ENCODE measurements at regions not wholly inside any gene's neighbourhood (a gene's known extent, or its start where the extent isn't known, plus 50 kb on each side); places are given as distances from the start of the nearest gene placed in this dataset.

DNA sequence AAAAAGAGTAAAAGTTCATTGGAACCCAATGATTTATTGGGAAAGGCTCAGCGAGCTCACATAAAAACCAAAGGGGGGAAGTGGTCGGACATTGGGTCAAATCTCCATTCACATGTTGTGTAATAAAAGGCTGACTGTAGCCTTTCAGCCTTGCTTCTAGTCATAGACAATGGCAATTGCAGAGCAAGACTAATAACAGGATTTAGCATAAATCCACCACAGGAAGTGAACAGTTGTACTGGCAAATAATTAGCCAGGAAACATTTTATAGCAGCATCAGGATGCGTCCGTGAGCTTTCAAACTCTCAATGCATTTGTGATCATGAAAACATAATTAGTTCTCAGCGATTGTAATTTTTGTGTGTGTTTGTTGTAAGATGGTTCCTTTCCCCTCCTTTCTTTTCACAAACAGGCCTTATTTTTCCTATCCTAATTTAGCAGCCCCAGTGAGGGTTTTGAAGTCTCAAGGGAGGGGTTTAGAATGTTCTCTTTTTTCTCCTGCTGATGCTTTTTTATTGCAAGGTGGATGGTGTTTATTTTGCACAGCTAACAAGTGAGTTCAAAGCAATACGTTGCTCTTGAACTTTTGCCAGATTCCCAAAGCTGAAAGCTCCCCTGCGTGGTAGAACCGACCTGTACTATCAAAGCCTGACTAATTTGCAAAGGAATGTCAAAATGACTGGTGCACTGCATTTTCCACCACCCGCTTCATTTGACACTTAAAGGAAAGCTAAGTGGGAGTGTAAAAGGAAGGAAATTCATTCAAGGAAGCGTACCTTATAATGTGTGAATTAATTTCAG is 105.6 kb downstream of the SPRY2 start:
- no peak overlapping the region for H3K27ac Mint-ChIP-seq
- H3K27ac ChIP-seq (ENCODE audit: low read depth, low read length) = no peak overlapping the region
- H3K27me3 ChIP-seq (ENCODE audit: insufficient read depth, low read length) = no peaks in the 10 kb centered on the region
- no peak overlapping the region for H3K4me3 ChIP-seq (ENCODE audit: low read length in 2 of 2)
- H3K9me3 Mint-ChIP-seq = peaks cover 0 to 11% (median under 1%) of the 10 kb centered on the region in 8 donors
- H3K4me1 ChIP-seq (ENCODE audit: insufficient read depth, low read length) = no peaks in the 10 kb centered on the region
- no peaks in the 10 kb centered on the region for H3K4me1 Mint-ChIP-seq
- H3K27me3 Mint-ChIP-seq = no peaks in the 10 kb centered on the region
- no peak overlapping the region for H3K4me3 Mint-ChIP-seq
- ChIA-PET CTCF (ENCODE audit: partially characterized antibody) (no interaction called here), POLR2A (ENCODE audit: partially characterized antibody) (no interaction called here)
- H3K9me3 ChIP-seq (ENCODE audit: control insufficient read depth in 1 of 2, low read length in 2 of 2) = no peaks in the 10 kb centered on the region
- intact Hi-C loops (cut with micrococcal nuclease) = no loop called here
- H3K36me3 Mint-ChIP-seq = no peaks in the 10 kb centered on the region
- H3K36me3 ChIP-seq (ENCODE audit: insufficient read depth, low read length) = no peaks in the 10 kb centered on the region
- DNase-seq = no peak

DNA sequence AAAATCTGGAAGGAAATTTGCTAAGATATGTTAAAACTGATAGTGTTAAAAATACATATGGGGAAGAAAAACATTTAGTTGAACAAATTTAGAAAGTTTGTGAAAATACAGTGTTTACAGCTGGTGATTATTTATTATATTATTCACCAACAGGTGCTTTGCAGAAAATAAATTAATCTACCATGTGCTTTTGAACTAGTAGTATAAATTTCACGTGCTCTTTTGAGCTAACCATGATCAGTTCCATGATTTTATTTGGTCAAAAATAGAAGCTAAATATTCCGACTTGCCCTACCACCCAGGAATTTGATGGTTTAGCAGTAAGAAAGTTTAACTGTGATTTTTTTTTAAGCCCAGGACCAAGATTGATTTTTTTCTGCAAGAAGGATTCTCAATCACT is 113.3 kb downstream of the SPRY2 start:
- no peaks in the 10 kb centered on the region for H3K27me3 ChIP-seq (ENCODE audit: insufficient read depth, low read length)
- CTCF ChIA-PET (ENCODE audit: partially characterized antibody) = no interaction called here
- H3K9me3 ChIP-seq (ENCODE audit: control insufficient read depth in 1 of 2, low read length in 2 of 2) = no peaks in the 10 kb centered on the region
- Mint-ChIP-seq H3K27ac (no peak overlapping the region), H3K27me3 (no peaks in the 10 kb centered on the region), H3K36me3 (no peaks in the 10 kb centered on the region), H3K4me1 (no peaks in the 10 kb centered on the region), H3K4me3 (no peak overlapping the region), H3K9me3 (peaks cover 0 to 8% (median 0%) of the 10 kb centered on the region in 8 donors)
- POLR2A ChIA-PET (ENCODE audit: partially characterized antibody) = no interaction called here
- H3K4me1 ChIP-seq (ENCODE audit: insufficient read depth, low read length) = no peaks in the 10 kb centered on the region
- intact Hi-C loops (cut with micrococcal nuclease) = no loop called here
- H3K27ac ChIP-seq (ENCODE audit: low read depth, low read length) = no peak overlapping the region
- no peak for DNase-seq
- no peaks in the 10 kb centered on the region for H3K36me3 ChIP-seq (ENCODE audit: insufficient read depth, low read length)
- no peak overlapping the region for H3K4me3 ChIP-seq (ENCODE audit: low read length in 2 of 2)

DNA sequence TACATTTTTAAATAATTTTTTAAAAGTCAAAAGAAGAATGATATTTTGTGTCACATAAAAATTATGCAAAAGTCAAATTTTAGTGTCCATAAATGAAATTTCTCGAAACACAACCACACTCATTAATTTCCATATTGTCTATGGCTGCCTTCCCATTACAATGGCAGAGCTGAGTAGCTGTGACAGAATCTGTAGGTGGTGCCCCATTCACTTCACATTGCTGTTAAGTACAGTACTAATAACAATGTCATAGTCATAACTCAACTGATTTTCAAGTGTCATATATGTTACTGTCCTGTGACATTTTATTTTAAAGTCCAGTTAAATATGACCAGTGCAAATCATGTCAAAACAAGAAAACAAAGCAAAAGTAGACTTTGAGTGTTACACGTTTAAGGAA is 114.3 kb downstream of the SPRY2 start:
- Histone ChIP-seq H3K9me3 (ENCODE audit: control insufficient read depth in 1 of 2, low read length in 2 of 2) (no peaks in the 10 kb centered on the region), H3K4me1 (ENCODE audit: insufficient read depth, low read length) (no peaks in the 10 kb centered on the region), H3K27me3 (ENCODE audit: insufficient read depth, low read length) (no peaks in the 10 kb centered on the region), H3K27ac (ENCODE audit: low read depth, low read length) (no peak overlapping the region), H3K36me3 (ENCODE audit: insufficient read depth, low read length) (no peaks in the 10 kb centered on the region), H3K4me3 (ENCODE audit: low read length in 2 of 2) (no peak overlapping the region)
- no peak for DNase-seq
- H3K4me1 Mint-ChIP-seq = no peaks in the 10 kb centered on the region
- no peaks in the 10 kb centered on the region for H3K27me3 Mint-ChIP-seq
- no peak overlapping the region for H3K4me3 Mint-ChIP-seq
- H3K36me3 Mint-ChIP-seq = no peaks in the 10 kb centered on the region
- CTCF ChIA-PET (ENCODE audit: partially characterized antibody) = no interaction called here
- POLR2A ChIA-PET (ENCODE audit: partially characterized antibody) = no interaction called here
- H3K27ac Mint-ChIP-seq = no peak overlapping the region
- H3K9me3 Mint-ChIP-seq = peaks cover 0 to 4% (median 0%) of the 10 kb centered on the region in 8 donors
- intact Hi-C loops (cut with micrococcal nuclease) = no loop called here

DNA sequence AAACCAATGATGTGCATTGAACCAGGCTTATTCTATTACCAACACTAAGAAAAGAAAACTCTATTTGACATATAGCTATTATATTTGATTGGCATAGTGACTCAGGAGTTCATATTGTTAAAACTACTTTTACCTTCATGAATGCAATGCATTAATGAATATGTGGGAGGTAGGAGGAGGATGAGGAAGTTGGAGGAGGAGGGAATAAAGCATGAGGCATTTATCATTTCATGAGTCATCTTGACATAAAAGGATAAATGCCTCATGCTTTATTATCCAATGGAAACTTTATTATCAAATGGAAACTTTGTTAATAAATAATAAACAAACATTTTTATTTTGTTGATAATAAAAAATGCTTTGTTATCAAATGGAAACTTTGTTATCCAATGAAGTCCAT is 116.5 kb downstream of the SPRY2 start:
- H3K4me3 Mint-ChIP-seq = no peak overlapping the region
- H3K36me3 ChIP-seq (ENCODE audit: insufficient read depth, low read length) = no peaks in the 10 kb centered on the region
- H3K9me3 ChIP-seq (ENCODE audit: control insufficient read depth in 1 of 2, low read length in 2 of 2) = no peaks in the 10 kb centered on the region
- no peaks in the 10 kb centered on the region for H3K27me3 Mint-ChIP-seq
- no peak overlapping the region for H3K27ac Mint-ChIP-seq
- H3K9me3 Mint-ChIP-seq = peaks cover 0 to 3% (median 0%) of the 10 kb centered on the region in 8 donors
- no peak overlapping the region for H3K4me3 ChIP-seq (ENCODE audit: low read length in 2 of 2)
- POLR2A ChIA-PET (ENCODE audit: partially characterized antibody) = no interaction called here
- CTCF ChIA-PET (ENCODE audit: partially characterized antibody) = no interaction called here
- intact Hi-C loops (cut with micrococcal nuclease) = no loop called here
- no peak for DNase-seq
- no peaks in the 10 kb centered on the region for H3K4me1 Mint-ChIP-seq
- H3K36me3 Mint-ChIP-seq = no peaks in the 10 kb centered on the region
- H3K4me1 ChIP-seq (ENCODE audit: insufficient read depth, low read length) = no peaks in the 10 kb centered on the region
- H3K27me3 ChIP-seq (ENCODE audit: insufficient read depth, low read length) = no peaks in the 10 kb centered on the region
- H3K27ac ChIP-seq (ENCODE audit: low read depth, low read length) = no peak overlapping the region

DNA sequence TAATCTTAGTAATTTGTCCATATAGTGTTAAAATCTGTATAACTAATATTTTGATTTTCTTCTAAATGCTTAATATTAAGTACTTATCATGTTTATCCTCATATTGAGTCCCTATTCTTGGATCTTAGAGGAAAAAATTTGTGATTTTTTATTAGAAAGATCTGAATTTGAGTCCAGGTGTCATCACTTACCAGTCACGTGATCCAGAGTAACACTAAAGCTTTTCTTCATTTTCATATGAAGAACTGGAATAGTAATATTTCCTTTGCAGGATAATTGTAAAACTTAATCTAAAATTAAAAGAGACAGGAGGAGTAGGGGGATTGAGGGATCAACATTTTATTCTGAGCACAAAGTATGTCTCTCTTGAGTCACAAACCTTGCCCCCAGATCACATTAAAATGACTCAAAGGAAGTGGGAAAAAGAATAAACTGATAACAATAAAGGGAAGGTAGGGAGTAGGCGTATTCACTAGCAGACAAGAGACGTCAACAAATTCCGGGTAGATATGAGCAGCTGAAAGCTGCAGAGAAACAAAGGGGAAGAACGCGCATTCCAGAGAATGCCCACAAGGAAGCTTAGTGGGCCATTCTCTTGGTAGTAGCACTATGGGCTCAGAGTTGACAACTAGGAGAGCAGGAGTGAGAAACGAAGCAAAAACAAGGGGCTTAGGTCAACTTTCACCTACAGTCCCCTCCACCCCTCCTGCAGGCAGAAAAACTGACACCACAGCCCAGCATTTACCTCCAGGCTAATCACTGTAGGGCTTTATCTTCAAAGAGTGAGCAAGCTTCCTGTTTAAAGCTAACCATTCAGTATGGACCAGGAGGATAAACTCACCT is 123.1 kb downstream of the SPRY2 start:
- Mint-ChIP-seq H3K4me1 (no peaks in the 10 kb centered on the region), H3K27ac (no peak overlapping the region), H3K9me3 (peaks cover 0 to 4% (median 0%) of the 10 kb centered on the region in 8 donors), H3K4me3 (no peak overlapping the region), H3K36me3 (no peaks in the 10 kb centered on the region), H3K27me3 (no peaks in the 10 kb centered on the region)
- Histone ChIP-seq H3K27ac (ENCODE audit: low read depth, low read length) (no peak overlapping the region), H3K4me3 (ENCODE audit: low read length in 2 of 2) (no peak overlapping the region), H3K36me3 (ENCODE audit: insufficient read depth, low read length) (no peaks in the 10 kb centered on the region), H3K27me3 (ENCODE audit: insufficient read depth, low read length) (no peaks in the 10 kb centered on the region), H3K4me1 (ENCODE audit: insufficient read depth, low read length) (no peaks in the 10 kb centered on the region), H3K9me3 (ENCODE audit: control insufficient read depth in 1 of 2, low read length in 2 of 2) (no peaks in the 10 kb centered on the region)
- intact Hi-C loops (cut with micrococcal nuclease) = no loop called here
- CTCF ChIA-PET (ENCODE audit: partially characterized antibody) = no interaction called here
- no peak for DNase-seq
- POLR2A ChIA-PET (ENCODE audit: partially characterized antibody) = no interaction called here

DNA sequence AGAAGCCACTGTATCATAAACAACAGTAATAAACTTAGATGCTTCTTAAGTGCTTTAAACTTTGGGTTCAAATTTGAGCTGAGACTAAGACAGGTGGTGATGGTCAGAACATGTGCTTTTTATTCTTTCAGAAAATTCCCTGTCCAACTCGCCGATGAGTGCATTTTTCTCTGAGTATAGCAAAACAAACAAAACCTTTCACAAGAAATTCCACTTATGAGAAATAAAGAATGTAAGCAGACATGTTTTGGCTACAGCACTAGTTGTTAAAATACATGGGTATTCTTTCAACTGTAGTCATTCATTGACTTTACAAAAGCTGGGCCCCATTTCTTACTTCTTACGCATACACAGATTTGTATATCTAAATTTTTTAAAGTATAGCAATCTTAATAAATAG is 125.6 kb downstream of the SPRY2 start:
- POLR2A ChIA-PET (ENCODE audit: partially characterized antibody) = no interaction called here
- Mint-ChIP-seq H3K4me3 (no peak overlapping the region), H3K36me3 (no peaks in the 10 kb centered on the region), H3K27me3 (no peaks in the 10 kb centered on the region), H3K9me3 (peaks cover 0 to 4% (median 0%) of the 10 kb centered on the region in 8 donors), H3K27ac (no peak overlapping the region), H3K4me1 (no peaks in the 10 kb centered on the region)
- H3K4me1 ChIP-seq (ENCODE audit: insufficient read depth, low read length) = no peaks in the 10 kb centered on the region
- no peaks in the 10 kb centered on the region for H3K27me3 ChIP-seq (ENCODE audit: insufficient read depth, low read length)
- no peak for DNase-seq
- no peaks in the 10 kb centered on the region for H3K9me3 ChIP-seq (ENCODE audit: control insufficient read depth in 1 of 2, low read length in 2 of 2)
- intact Hi-C loops (cut with micrococcal nuclease) = no loop called here
- no peaks in the 10 kb centered on the region for H3K36me3 ChIP-seq (ENCODE audit: insufficient read depth, low read length)
- CTCF ChIA-PET (ENCODE audit: partially characterized antibody) = no interaction called here
- no peak overlapping the region for H3K4me3 ChIP-seq (ENCODE audit: low read length in 2 of 2)
- H3K27ac ChIP-seq (ENCODE audit: low read depth, low read length) = no peak overlapping the region

DNA sequence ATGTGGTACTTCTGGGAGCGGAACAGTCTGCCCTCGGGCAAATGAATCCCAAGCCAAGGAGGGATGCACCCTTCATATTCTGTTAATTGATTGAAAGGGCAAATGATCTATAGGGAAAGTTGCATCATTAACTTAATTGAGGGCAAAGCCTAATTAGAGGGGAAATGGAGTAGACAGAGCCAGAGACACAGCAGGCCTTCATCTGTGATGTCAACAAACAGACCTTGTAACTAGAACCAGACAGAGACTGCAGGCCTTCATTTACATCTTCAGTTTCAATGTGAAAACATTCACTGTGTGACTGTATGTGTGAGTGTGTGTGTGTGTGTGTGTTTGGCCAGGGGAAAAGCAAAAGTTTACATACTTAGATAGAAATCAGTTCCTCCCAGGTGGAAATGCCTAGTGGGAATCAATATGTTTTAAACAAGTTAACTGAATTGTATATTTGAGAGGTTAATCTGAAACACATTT is 126.4 kb downstream of the SPRY2 start:
- no peak overlapping the region for H3K4me3 ChIP-seq (ENCODE audit: low read length in 2 of 2)
- no peaks in the 10 kb centered on the region for H3K27me3 ChIP-seq (ENCODE audit: insufficient read depth, low read length)
- no peaks in the 10 kb centered on the region for H3K4me1 Mint-ChIP-seq
- intact Hi-C loops (cut with micrococcal nuclease) = no loop called here
- CTCF ChIA-PET (ENCODE audit: partially characterized antibody) = no interaction called here
- no peak overlapping the region for H3K4me3 Mint-ChIP-seq
- H3K9me3 ChIP-seq (ENCODE audit: control insufficient read depth in 1 of 2, low read length in 2 of 2) = no peaks in the 10 kb centered on the region
- no peak overlapping the region for H3K27ac Mint-ChIP-seq
- H3K36me3 ChIP-seq (ENCODE audit: insufficient read depth, low read length) = no peaks in the 10 kb centered on the region
- H3K4me1 ChIP-seq (ENCODE audit: insufficient read depth, low read length) = no peaks in the 10 kb centered on the region
- H3K27me3 Mint-ChIP-seq = no peaks in the 10 kb centered on the region
- peaks cover 0 to 7% (median 0%) of the 10 kb centered on the region in 8 donors for H3K9me3 Mint-ChIP-seq
- H3K27ac ChIP-seq (ENCODE audit: low read depth, low read length) = no peak overlapping the region
- POLR2A ChIA-PET (ENCODE audit: partially characterized antibody) = no interaction called here
- no peaks in the 10 kb centered on the region for H3K36me3 Mint-ChIP-seq
- no peak for DNase-seq

Measured in CD4-positive, alpha-beta memory T cell (primary cell).